RWPE2 (cell line): ENCODE measurements at regions not wholly inside any gene's neighbourhood (a gene's known extent, or its start where the extent isn't known, plus 50 kb on each side); places are given as distances from the start of the nearest gene placed in this dataset.

ENCODE experiments used
- ATAC-seq: fragments of 200-7000 bp; cut with Tn5 transposase; 3 replicates; pipeline ENCODE4 v1.9.1; 2021; ENCODE audit warnings: low read depth
- DNase-seq: peaks from one replicate; pipeline ENCODE4 v3.0.0-alpha.2; 2020; ENCODE audit warnings: low spot score
- H3K27ac ChIP-seq: fragments of 450-650 bp; 2 replicates; pipeline ENCODE4 v1.5.1; 2017; ENCODE audit warnings: mild to moderate bottlenecking; ENCODE audit not compliant: poor library complexity, severe bottlenecking
- H3K27me3 ChIP-seq: fragments of 250-450 bp; sonication (Bioruptor Pico); 2 replicates; pipeline ENCODE4 v1.5.1; 2021; ENCODE audit warnings: mild to moderate bottlenecking, moderate library complexity; ENCODE audit not compliant: insufficient read depth, poor library complexity, severe bottlenecking
- H3K36me3 ChIP-seq: fragments of 250-450 bp; sonication (Bioruptor Pico); 2 replicates; pipeline ENCODE4 v1.5.1; 2020; ENCODE audit warnings: low read depth, mild to moderate bottlenecking, moderate library complexity
- H3K4me1 ChIP-seq: fragments of 250-450 bp; sonication (Bioruptor Pico); 2 replicates; pipeline ENCODE4 v1.5.1; 2021; ENCODE audit warnings: mild to moderate bottlenecking, moderate library complexity; ENCODE audit not compliant: insufficient read depth, poor library complexity, severe bottlenecking
- H3K4me3 ChIP-seq: fragments of 250-450 bp; sonication (Bioruptor Pico); 2 replicates; pipeline ENCODE4 v1.5.1; 2021; ENCODE audit warnings: mild to moderate bottlenecking, moderate library complexity; ENCODE audit not compliant: severe bottlenecking
- H3K9me3 ChIP-seq: fragments of 250-450 bp; sonication (Bioruptor Pico); 2 replicates; pipeline ENCODE4 v1.5.1; 2021; ENCODE audit warnings: mild to moderate bottlenecking, moderate library complexity; ENCODE audit not compliant: severe bottlenecking
- CTCF ChIP-seq: fragments of 450-650 bp; IDR thresholded peaks from one replicate; pipeline ENCODE4 v1.5.1; 2017; ENCODE audit warnings: mild to moderate bottlenecking, moderate library complexity; ENCODE audit not compliant: poor library complexity, severe bottlenecking

DNA sequence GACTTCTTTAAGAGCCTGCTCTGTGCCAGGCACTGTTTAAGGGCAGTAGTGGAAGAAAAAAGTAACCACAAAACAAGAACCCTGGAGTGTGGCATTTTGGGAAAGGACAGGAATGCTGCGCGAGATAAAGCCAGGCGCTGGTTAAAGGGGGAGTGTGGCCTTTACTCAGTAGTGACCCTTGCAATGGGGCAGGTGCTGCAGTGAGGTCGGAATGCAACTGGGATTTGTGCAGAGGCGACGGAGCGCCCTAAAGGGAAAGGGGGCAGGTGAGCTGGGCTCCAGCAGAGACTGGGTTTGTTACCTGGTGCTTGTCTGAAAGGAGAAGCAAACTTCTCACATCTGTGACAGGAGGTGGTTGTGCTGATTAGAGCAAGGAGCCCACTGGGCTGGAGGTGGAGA lies 263.6 kb downstream of the ACTR3B start:
- no peaks in the 10 kb centered on the region for H3K27me3 ChIP-seq
- no peak for DNase-seq
- no peak for TF ChIP-seq CTCF

GRCh38 chr7:153027210-153027609 lies 267.7 kb downstream of the ACTR3B start:
- TF ChIP-seq CTCF, result no peak
- ATAC-seq, result no peak
- no peaks in the 10 kb centered on the region for H3K27me3 ChIP-seq

More for the DNA sequence above, 263.6 kb downstream of the ACTR3B start:
- H3K9me3 ChIP-seq, result no peaks in the 10 kb centered on the region
- no peak for ATAC-seq
- no peaks in the 10 kb centered on the region for H3K4me1 ChIP-seq
- no peak overlapping the region for H3K4me3 ChIP-seq
- H3K27ac ChIP-seq, result no peak overlapping the region
- no peaks in the 10 kb centered on the region for H3K36me3 ChIP-seq

GRCh38 chr7:153027904-153028303 lies 268.4 kb downstream of the ACTR3B start:
- DNase-seq (no peak), ATAC-seq (no peak)
- H3K36me3 ChIP-seq, result no peaks in the 10 kb centered on the region
- H3K9me3 ChIP-seq, result no peaks in the 10 kb centered on the region
- H3K27ac ChIP-seq, result no peak overlapping the region
- no peaks in the 10 kb centered on the region for H3K4me1 ChIP-seq
- no peak for TF ChIP-seq CTCF
- no peak overlapping the region for H3K4me3 ChIP-seq
- no peaks in the 10 kb centered on the region for H3K27me3 ChIP-seq

More at GRCh38 chr7:153027210-153027609, 267.7 kb downstream of the ACTR3B start:
- no peak for DNase-seq
- no peaks in the 10 kb centered on the region for H3K36me3 ChIP-seq
- no peak overlapping the region for H3K4me3 ChIP-seq
- H3K4me1 ChIP-seq, result no peaks in the 10 kb centered on the region
- H3K27ac ChIP-seq, result no peak overlapping the region
- no peaks in the 10 kb centered on the region for H3K9me3 ChIP-seq

DNA sequence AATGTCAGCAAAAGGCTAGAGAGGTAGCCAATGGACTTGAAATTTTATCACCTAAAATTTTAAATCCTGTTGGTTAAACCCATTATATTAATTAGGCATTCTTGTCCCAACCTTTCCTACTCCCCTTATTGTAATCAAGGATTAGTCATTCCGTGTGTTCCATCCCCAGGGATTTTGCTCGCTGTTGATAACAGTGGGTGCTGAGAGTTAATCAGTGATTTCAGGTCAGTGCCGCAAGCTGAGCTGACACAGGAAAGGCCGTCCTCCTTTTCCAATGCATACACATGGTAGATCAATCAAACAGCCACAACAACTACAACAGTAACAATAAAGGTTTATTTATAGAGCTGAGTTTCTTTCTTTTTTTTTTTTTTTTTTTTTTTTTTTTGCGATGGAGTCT lies 271.4 kb downstream of the ACTR3B start:
- ATAC-seq, result no peak
- no peak for TF ChIP-seq CTCF
- no peak for DNase-seq
- Histone ChIP-seq H3K27ac (no peak overlapping the region), H3K4me3 (no peak overlapping the region), H3K9me3 (no peaks in the 10 kb centered on the region), H3K36me3 (no peaks in the 10 kb centered on the region), H3K4me1 (no peaks in the 10 kb centered on the region), H3K27me3 (no peaks in the 10 kb centered on the region)

DNA sequence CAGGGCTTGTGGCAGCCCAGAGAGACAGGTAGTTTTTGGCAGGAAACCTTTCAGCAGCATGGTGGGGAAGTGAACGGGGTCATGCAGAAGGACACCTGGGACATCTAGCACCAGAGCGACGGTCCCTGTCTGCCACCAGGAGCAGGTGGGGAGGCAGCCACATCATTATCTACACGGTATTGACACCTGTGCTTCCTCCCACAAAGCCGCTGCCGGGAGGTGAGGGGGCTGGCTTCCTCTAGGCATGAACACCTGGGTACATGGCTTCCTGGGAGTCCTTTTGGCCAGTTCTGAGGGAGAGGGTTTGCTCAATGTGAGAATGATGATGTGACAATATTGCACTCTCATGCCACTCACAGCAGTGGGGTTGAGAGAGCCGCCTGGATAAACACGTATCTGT lies 275.2 kb downstream of the ACTR3B start:
- no peaks in the 10 kb centered on the region for H3K4me1 ChIP-seq
- no peak overlapping the region for H3K4me3 ChIP-seq
- no peaks in the 10 kb centered on the region for H3K36me3 ChIP-seq
- H3K27ac ChIP-seq, result no peak overlapping the region
- no peaks in the 10 kb centered on the region for H3K9me3 ChIP-seq
- no peak for TF ChIP-seq CTCF
- DNase-seq (no peak), ATAC-seq (no peak)
- no peaks in the 10 kb centered on the region for H3K27me3 ChIP-seq
